GM18520 (cell line): ENCODE measurements at regions not wholly inside any gene's neighbourhood (a gene's known extent, or its start where the extent isn't known, plus 50 kb on each side); places are given as distances from the start of the nearest gene placed in this dataset.

Experiments used
- ATAC-seq: cut with Tn5 transposase; IDR thresholded peaks from one replicate; pipeline ENCODE4 v1.9.1; 2021; ENCODE audit not compliant: unreplicated experiment

DNA sequence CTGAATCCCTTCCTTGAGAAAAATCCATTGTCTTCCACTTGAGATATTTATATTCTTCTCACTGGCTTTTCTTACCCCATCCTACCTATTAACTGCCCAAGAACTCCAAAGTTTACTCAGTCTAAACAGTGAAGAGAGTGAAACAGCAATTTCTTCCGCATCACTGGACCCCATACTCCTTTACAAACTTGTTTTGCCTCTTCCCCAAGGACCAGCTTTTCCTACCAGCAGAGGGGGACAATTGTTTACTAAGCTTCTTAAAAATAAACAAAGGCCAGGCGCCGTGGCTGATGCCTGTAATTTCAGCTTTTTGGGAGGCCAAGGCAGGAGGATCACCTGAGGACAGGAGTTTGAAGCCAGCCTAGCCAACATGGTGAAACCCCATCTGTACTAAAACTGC is 52.0 kb downstream of the LRATD1 start:
- no peak for ATAC-seq

DNA sequence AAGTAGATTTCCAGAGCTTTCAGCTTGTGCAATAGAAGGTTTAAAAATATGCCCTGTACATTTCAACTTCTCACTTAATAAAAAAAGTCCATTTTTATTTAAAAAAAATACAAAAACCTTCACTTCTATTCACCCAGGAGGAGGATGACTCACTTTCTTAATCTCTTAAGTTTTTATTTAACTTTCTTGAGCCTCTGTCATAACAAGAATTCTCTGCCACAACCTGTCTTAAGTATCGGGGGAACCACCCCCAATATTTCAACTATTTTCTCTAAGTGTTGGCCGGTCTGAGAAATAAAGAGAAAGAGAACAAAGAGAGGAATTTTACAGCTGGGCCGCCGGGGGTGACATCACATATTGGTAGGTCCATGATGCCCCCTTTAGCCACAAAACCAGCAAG is 58.4 kb downstream of the LRATD1 start:
- no peak for ATAC-seq

DNA sequence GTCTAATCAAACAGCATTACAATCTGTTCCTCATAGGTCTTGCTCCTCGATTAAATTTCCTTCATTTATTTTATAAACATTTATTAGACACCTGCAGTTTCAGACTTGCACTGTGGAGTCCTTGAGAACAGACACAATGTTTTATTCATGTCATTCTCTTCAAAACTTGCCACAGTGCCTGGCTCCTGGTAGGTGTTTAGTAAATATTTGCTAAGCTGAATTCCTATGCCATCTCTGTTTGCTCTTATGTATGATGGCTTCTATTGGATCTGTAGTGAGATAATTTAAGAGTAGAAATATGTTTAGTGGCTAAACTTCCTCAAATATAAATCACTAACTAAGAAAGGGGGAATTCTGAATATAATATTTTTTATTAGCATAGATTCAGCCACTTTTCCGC is 61.4 kb downstream of the LRATD1 start:
- no peak for ATAC-seq

DNA sequence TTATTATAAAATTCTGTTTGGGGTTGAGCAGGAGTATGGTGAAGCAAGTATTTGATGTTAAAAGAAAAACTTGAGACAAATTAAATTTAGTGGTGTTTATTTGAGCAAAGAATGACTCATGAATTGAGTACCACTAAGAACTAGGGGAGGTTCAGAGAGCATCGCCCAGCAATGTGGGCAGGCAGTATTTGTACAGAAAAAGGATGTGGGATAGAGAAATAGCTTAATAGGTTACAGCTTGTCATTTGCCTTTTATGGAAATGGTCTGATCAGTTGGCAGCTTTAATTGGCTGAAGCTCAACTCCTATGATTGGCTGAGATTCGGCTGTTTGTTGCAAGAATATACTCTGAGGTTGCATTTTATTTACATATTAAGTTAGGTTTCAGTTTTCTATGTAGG is 68.2 kb downstream of the LRATD1 start:
- ATAC-seq = no peak

DNA sequence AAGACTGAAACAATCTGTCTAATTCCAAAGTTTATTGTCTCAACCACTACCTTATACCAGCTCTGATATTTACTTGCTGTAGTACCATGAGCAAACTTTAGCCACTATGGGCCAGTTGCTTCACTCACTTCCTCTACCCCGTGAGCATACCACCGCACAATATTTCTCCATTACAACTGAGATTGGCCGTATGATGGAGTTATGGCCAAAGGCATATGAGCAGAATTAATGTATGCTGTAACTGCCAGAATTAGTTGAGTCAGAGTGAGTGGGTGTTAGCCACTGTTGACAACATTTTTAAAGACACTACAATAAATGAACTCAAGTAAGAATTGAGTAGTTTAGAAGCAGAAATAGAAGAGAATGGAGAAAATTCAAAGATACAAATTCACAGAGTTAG is 69.7 kb downstream of the LRATD1 start:
- no peak for ATAC-seq

DNA sequence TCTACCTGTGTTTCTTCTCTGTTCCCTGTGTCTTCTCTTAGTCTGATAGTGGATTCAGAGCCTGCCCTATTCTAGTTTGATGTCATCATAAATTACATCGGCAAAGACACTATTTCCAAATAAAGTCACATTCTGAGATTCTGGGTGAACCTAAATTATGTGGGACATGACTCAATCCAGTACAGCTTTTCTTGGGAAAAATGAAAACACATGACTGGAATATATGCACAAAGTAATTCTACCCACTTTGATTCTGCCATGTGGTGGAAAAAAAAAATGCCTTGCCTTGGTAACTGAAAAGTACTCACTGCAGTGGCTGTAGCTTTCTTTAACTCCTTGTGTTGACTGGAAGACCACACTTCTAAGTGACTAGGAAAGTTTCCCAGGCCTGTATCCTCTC is 73.7 kb downstream of the LRATD1 start:
- ATAC-seq = no peak

DNA sequence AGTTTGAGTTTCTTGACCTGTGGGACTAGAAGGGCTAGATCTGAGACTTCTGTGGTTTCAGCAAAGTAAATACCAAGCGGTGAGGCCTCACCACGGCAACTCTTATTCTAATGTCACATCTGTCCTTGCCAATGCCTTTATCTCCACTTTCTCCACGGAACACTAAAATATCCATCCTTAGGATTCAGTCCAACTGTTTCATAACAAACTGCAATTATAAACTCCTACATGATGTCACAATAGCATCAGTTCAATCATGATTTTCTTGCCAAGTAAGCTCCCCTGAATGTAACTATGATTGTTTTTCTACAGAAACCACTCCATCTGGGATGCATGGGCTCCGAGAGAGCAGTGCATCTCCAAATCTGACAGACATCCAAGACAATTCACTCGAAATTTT is 79.6 kb downstream of the LRATD1 start:
- ATAC-seq = no peak

DNA sequence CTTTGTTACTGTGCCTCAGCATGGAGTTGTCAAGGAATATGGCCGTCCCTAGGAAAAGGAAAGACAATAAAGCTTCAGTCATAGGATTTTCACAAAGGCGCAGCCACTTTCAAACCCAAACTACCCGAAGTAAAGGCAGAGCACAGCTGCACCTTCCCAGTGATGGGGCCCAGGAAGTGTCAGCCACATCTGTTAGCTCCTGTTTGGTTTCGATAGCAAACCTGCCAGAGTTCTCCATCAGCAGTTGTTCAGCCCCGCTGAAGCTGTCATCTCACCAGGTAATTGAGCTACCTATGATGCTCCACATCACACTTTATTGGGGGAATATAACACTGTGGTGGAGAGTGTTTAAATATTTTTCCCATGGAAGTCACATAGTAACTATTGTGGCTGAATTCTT is 80.7 kb downstream of the LRATD1 start:
- ATAC-seq = no peak

DNA sequence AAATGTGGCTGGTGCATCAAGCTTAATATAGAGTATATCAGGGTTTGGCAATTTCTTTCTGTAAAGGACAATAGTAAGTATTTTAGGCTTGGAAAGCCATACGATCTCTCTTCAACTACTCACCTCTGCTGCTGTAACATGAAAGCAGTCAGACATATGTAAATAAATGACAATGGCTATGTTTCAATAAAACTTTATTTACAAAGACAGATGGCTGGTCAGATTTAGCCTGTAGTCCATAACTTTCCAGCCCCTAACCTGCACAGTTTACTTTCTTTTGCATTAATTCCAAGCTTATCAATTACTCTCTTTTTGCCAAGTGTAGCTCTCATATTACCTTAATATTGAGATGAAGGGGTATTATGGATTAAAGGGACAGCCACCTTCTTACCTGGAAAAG is 83.1 kb downstream of the LRATD1 start:
- ATAC-seq = no peak

DNA sequence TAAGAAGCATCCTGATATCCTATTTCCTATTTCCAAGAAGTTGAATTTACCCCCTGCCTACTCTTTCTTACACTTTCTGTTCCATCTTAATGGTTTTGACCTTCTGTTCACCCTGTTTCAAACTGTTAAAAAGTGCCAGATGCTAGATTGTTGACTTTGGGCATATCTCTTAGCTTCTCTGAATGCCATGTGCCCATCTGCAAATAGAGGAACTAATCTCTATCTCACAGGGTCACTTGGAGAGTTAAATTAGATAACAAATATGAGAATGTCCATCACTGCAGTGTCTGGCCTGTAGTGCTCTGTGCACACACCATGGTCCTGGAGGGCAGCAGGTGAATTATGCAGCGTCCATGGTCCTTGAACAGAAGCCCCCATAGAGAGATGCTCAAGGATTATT is 83.8 kb downstream of the LRATD1 start:
- ATAC-seq = no peak

DNA sequence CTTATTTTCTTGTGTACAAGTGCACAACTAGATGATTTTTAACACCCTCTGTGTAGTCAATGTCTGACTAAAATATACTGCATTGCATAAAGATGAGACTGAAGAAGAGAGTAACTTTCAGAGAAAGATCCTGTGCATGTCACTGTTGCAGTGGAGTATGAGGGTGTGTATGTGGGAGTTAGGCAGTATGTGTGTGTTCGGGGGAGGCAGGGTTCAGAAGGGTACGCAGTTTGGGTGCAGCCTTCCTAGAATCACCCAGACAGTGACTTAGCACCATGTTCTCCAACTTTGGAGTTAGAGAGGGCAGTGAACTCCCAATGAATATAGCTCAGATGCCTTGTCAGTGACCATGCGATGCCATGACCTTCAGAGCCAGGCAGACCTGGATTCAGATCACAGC is 84.6 kb downstream of the LRATD1 start:
- ATAC-seq = no peak

DNA sequence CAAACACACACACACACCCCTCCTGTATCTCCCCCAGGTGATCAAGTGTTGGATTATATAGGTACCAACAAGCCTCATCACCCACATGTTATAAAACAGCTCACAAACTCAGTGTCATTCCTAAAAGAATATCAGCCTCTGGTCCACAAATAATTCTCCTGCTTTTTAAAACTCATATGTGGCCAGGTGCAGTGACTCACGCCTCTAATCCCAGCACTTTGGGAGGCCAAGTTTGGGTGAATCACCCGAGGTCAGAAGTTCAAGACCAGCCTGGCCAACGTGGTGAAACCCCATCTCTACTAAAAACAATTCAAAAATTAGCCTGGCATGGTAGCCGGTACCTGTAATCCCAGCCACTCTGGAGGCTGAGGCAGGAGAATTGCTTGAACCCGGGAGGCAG is 87.8 kb downstream of the LRATD1 start:
- ATAC-seq = no peak

DNA sequence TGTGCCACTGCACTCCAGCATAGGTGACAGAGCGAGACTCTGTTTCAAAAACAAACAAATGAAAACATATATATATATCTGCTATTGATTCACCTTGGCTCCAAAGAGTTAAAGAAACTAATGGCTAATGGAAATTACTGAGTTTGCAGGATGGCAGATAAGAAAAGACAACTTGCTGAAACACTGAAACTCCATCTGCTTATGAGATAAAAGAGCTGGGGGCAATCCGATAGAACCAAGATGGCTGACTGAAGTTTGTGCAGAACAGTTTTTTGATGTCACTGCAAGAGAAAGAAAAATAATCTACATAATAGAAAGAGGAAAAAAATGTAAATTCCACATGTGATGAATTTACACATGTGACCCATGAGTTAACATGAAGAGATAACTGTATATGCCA is 88.2 kb downstream of the LRATD1 start:
- ATAC-seq = no peak

DNA sequence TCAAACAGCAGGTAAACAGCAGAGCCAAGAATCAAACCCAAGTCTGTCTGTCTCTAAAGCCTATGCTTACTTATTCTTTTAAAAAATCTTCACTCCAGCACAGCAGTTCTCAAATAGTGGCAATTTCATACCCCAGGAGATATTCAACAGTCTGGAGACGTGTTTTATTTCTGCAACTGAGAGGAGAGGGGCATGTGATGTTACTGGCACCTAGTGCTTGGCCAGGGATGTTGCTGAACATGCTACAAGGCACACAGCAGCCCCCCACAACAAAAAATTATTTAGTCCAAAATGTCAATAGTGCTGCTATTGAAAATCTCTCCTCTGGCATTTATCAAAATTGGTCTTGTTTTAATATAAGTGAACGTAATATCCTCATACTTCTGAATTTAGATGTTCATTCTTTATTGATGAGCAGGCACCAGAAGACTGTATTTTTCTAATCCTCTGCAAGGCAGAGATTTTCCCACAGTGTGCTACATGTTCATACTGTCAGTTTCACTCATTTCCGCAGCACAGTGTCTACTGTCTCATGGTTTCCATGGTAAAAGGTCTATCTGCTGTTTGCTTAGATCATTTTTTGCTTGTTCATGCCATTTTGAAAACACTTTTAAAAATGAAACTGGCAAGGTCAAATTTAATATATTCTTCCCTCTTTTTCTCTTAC is 90.5 kb downstream of the LRATD1 start:
- no peak for ATAC-seq

DNA sequence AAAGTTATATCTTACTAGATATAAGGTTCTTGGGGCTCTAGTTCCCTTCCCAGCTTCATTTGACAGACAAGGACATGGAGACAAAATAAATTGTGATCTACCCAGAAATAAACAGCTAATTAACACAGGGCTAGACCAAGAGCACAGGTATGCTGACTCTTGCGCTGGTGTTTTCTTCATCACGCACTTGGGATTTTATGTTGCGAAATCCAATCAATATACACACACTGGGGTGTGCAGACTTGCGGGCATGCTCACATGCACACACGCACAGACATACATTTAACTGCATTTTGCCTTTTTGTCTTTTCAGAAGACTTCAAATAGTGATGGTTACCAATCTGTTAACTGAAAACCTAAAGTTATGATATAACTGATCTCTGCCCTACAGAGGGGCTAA is 91.2 kb downstream of the LRATD1 start:
- ATAC-seq = no peak

DNA sequence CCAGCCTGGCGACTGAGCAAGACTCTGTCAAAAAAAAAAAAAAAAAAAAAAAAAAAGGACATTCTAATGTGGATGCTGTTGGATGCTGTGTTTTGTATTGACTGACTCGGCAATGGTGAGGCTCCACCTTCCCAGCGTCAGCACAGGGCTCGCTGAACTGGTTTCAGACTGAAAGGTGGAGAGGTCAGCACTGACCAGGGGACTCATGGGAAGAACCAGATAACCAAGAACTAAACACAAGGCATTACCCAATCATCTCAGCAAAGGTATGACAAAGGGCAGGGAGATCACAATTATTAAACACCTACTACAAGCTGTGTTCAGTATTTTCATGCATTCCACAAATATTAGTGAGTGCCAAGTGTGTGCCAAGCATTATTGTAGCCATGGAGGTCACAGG is 103.2 kb downstream of the LRATD1 start:
- no peak for ATAC-seq

DNA sequence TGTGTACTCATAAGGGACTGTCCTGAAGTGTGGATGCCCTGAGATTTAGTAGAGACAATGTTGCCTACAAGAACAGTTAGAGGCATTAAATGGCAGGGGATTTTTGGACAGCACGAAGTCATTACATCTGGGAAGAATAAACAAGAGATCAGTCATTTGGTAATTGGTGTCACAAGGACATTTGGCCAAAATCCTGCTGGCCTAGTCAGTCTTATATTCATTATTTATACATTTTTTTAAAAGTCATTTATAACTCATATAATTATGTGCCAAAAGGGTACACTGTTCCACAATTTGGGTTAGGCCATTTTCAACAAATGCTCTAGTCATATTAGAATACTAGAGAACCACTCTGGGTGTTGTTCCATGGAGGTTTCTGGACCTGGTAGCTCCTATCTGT is 104.7 kb downstream of the LRATD1 start:
- ATAC-seq = no peak

DNA sequence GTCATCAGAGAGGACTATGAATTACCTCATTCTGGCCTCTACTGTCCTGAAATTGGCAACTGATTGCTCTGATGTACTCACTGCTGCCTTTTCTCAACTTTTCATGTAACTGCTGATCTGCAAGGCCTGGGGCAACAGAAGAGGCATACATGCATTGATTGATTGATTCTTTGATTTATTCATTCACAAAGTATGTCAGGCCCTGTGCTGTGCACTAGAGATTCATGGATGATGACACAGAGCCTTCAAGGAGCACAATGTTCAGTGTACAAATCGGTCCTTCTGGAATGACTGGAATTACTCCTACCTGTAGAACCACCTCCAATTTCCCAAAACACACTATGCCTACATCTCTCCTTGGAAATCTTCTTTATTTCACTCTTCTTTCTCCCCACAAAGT is 111.3 kb downstream of the LRATD1 start:
- no peak for ATAC-seq

DNA sequence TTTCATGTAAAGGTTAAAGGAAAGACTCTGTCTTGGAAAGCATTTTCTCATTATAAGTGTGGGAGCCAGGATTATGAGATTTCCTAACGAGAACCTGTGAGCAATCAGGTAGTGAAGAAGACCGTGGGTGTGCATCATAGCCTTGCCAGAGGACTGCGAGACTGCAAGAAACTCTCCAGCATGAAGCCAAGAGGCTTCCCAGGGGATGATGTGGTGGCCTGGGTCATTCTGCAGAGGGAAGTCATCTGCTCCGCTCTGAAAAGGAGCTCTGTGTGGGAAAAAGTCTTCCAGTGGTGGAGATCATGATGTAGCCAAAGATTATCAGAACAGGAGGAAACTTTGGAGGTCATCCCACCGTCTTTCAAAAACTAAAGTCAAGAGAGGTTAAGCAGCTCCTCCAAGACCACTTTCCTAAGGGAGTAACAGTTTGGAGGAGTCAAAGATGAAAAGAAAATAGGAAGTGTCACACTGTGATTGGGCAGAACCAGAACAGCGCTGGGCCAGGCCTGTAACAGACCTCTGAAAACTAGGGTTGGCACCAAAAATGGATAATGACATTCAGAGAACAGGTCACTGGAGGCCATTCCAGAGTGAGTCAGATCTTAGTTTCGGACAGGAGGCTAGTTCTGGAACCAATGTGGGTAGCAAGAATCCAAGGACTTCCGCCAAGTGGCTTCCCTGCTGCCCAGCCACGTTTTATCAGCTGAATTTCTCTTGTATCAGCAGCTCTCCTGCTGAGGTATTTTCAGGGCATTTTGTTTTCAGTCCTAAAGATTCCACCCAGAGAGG is 113.0 kb downstream of the LRATD1 start:
- no peak for ATAC-seq

DNA sequence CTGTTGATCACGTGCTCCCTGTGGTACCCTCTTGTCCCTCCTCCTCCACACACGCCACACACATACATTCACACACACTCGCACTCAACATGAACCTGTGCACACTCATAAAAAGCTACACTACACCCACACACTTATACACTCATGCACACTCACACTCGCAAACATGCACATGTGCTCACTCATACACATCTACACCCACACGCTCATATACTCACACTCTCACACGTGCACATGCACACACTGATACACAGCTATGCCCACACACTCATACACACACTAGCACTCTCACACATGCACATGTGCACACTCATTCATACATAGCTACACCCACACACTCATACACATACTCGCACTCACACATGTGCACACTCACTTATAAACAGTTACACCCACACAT is 113.6 kb downstream of the LRATD1 start:
- no peak for ATAC-seq

DNA sequence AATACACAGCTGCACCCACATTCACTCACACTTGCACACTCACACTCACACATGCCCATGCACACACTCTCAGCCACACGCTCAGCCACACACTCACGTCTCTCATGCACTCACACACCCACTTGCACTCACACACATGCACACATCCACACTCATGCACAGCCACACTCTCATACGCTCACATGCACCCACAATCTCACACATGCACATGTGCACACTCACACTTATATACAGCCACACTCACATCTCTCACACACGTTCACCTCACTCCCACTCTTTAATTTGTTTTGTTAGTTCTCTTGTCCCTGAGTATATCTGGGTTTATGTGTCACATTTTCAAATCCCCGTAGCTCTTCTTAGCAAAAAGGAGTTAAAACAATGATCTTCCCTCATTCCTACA is 114.9 kb downstream of the LRATD1 start:
- ATAC-seq = no peak

DNA sequence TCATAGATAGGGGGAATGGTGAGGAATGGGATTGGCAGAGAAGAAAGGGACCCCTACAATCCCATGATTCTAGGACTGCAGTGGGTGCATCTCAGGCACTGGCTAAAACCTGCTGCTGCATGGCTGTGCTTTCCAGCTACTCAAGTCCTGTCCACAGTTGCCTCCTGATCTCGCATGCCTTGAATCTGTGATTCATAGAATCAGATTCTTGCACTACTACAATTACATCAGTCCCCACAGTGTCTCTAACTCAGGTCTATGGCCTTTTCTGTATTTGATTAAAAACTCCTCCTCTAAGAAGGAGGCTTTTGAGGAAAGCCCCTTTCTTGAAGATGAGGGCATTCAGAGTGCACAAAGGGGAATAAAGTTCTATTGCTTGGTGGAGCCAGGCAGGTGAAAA is 117.4 kb downstream of the LRATD1 start:
- no peak for ATAC-seq

DNA sequence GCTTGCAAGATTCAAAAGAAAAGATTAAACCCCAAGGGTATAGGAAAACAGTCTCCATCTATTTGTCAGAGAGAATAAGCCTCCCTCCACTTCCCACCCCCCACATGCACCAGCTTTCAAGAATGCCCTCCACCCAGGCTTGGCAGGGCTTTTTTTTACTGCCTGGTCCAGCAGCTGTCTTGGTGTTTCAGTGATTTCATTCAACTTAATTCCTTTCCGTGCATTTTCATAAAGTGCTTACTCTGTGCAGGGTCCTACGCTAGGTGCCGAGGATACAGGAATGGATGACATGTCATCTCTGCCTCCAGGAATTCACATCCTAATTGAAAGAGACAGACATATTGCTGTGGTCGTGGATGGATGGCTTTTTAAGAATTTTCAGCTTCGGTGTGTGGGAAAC is 117.9 kb downstream of the LRATD1 start:
- no peak for ATAC-seq
